Activated CD4-positive, alpha-beta T cell treated with anti-CD3 and anti-CD28 coated beads, Interleukin-2, amount 10 ng/mL, durations not matched to agents 24 days and 14 days (primary cell): ENCODE measurements at regions not wholly inside any gene's neighbourhood (a gene's known extent, or its start where the extent isn't known, plus 50 kb on each side); places are given as distances from the start of the nearest gene placed in this dataset.

Experiments used
- DNase-seq: peaks from one replicate; pipeline ENCODE4 v3.0.0; 2022
- H3K27ac Mint-ChIP-seq: one replicate; pipeline ENCODE4 v1.8.0; 2022; ENCODE audit warnings: mild to moderate bottlenecking, mixed read lengths
- H3K27me3 Mint-ChIP-seq: one replicate; pipeline ENCODE4 v1.8.0; 2022; ENCODE audit warnings: mixed read lengths
- H3K36me3 Mint-ChIP-seq: one replicate; pipeline ENCODE4 v1.8.0; 2022; ENCODE audit warnings: low read depth, mild to moderate bottlenecking, mixed read lengths
- H3K4me1 Mint-ChIP-seq: one replicate; pipeline ENCODE4 v1.8.0; 2021; ENCODE audit warnings: mixed read lengths
- H3K4me3 Mint-ChIP-seq: one replicate; pipeline ENCODE4 v1.8.0; 2022; ENCODE audit warnings: mild to moderate bottlenecking, moderate library complexity, mixed read lengths
- H3K9me3 Mint-ChIP-seq: one replicate; pipeline ENCODE4 v1.8.0; 2021; ENCODE audit warnings: mixed read lengths
- intact Hi-C: fragments of 100-400 bp; cut with micrococcal nuclease; formaldehyde crosslinking; loops from one replicate; pipeline ENCODE4 v1.15.1; 2023

- DNase-seq = no peak
- peaks cover 3% of the 10 kb centered on the region for H3K9me3 Mint-ChIP-seq
- no peaks in the 10 kb centered on the region for H3K27me3 Mint-ChIP-seq
- no peaks in the 10 kb centered on the region for H3K4me1 Mint-ChIP-seq
- H3K27ac Mint-ChIP-seq = no peak overlapping the region
- intact Hi-C loops = no loop called here
- no peaks in the 10 kb centered on the region for H3K36me3 Mint-ChIP-seq
- H3K4me3 Mint-ChIP-seq = no peak overlapping the region
Measured at GRCh38 chr5:61697809-61698558, 365.9 kb downstream of the ZSWIM6 start.

GRCh38 chr5:61701877-61702602, 370.0 kb downstream of the ZSWIM6 start:
- no peak for DNase-seq
- intact Hi-C loops = no loop called here
- no peaks in the 10 kb centered on the region for H3K36me3 Mint-ChIP-seq
- H3K4me3 Mint-ChIP-seq = no peak overlapping the region
- H3K27me3 Mint-ChIP-seq = no peaks in the 10 kb centered on the region
- no peaks in the 10 kb centered on the region for H3K4me1 Mint-ChIP-seq
- H3K9me3 Mint-ChIP-seq = no peaks in the 10 kb centered on the region
- H3K27ac Mint-ChIP-seq = no peak overlapping the region

- intact Hi-C loops = no loop called here
- H3K27ac Mint-ChIP-seq = no peak overlapping the region
- no peaks in the 10 kb centered on the region for H3K36me3 Mint-ChIP-seq
- H3K4me3 Mint-ChIP-seq = no peak overlapping the region
- no peaks in the 10 kb centered on the region for H3K27me3 Mint-ChIP-seq
- no peaks in the 10 kb centered on the region for H3K9me3 Mint-ChIP-seq
- DNase-seq = no peak
- H3K4me1 Mint-ChIP-seq = no peaks in the 10 kb centered on the region
Measured at GRCh38 chr5:61702784-61703183, 370.7 kb downstream of the ZSWIM6 start.

GRCh38 chr5:61704289-61704688, 372.2 kb downstream of the ZSWIM6 start:
- Mint-ChIP-seq H3K4me3 (no peak overlapping the region), H3K4me1 (no peaks in the 10 kb centered on the region), H3K27me3 (no peaks in the 10 kb centered on the region), H3K36me3 (no peaks in the 10 kb centered on the region), H3K9me3 (no peaks in the 10 kb centered on the region), H3K27ac (no peak overlapping the region)
- intact Hi-C loops = no loop called here
- no peak for DNase-seq

GRCh38 chr5:61706751-61707150, 374.7 kb downstream of the ZSWIM6 start:
- intact Hi-C loops = no loop called here
- Mint-ChIP-seq H3K27ac (no peak overlapping the region), H3K4me1 (no peaks in the 10 kb centered on the region), H3K4me3 (no peak overlapping the region), H3K27me3 (no peaks in the 10 kb centered on the region), H3K9me3 (no peaks in the 10 kb centered on the region), H3K36me3 (no peaks in the 10 kb centered on the region)
- DNase-seq = no peak

GRCh38 chr5:61719124-61719523, 387.1 kb downstream of the ZSWIM6 start:
- H3K9me3 Mint-ChIP-seq = peaks cover 4% of the 10 kb centered on the region
- H3K4me3 Mint-ChIP-seq = no peak overlapping the region
- no peak overlapping the region for H3K27ac Mint-ChIP-seq
- no peaks in the 10 kb centered on the region for H3K36me3 Mint-ChIP-seq
- H3K27me3 Mint-ChIP-seq = no peaks in the 10 kb centered on the region
- intact Hi-C loops = no loop called here
- DNase-seq = no peak
- no peaks in the 10 kb centered on the region for H3K4me1 Mint-ChIP-seq

GRCh38 chr5:61720829-61721228, 388.8 kb downstream of the ZSWIM6 start:
- Mint-ChIP-seq H3K36me3 (no peaks in the 10 kb centered on the region), H3K4me3 (no peak overlapping the region), H3K9me3 (peaks cover 4% of the 10 kb centered on the region), H3K27me3 (no peaks in the 10 kb centered on the region), H3K4me1 (no peaks in the 10 kb centered on the region), H3K27ac (no peak overlapping the region)
- intact Hi-C loops = no loop called here
- DNase-seq = no peak

GRCh38 chr5:61724102-61724501, 392.0 kb downstream of the ZSWIM6 start:
- H3K9me3 Mint-ChIP-seq = peaks cover 4% of the 10 kb centered on the region
- H3K4me1 Mint-ChIP-seq = no peaks in the 10 kb centered on the region
- H3K36me3 Mint-ChIP-seq = no peaks in the 10 kb centered on the region
- no peak for DNase-seq
- intact Hi-C loops = no loop called here
- H3K4me3 Mint-ChIP-seq = no peak overlapping the region
- H3K27me3 Mint-ChIP-seq = no peaks in the 10 kb centered on the region
- no peak overlapping the region for H3K27ac Mint-ChIP-seq

GRCh38 chr5:61728287-61728686, 396.2 kb downstream of the ZSWIM6 start:
- Mint-ChIP-seq H3K36me3 (no peaks in the 10 kb centered on the region), H3K4me3 (no peak overlapping the region), H3K27me3 (no peaks in the 10 kb centered on the region), H3K9me3 (peaks cover 4% of the 10 kb centered on the region), H3K4me1 (no peaks in the 10 kb centered on the region), H3K27ac (no peak overlapping the region)
- intact Hi-C loops = no loop called here
- DNase-seq = no peak

- H3K4me3 Mint-ChIP-seq = no peak overlapping the region
- H3K4me1 Mint-ChIP-seq = no peaks in the 10 kb centered on the region
- H3K36me3 Mint-ChIP-seq = no peaks in the 10 kb centered on the region
- intact Hi-C loops = no loop called here
- DNase-seq = no peak
- H3K27me3 Mint-ChIP-seq = no peaks in the 10 kb centered on the region
- H3K9me3 Mint-ChIP-seq = no peaks in the 10 kb centered on the region
- H3K27ac Mint-ChIP-seq = no peak overlapping the region
Measured at GRCh38 chr5:61730866-61731265, 398.8 kb downstream of the ZSWIM6 start.

- no peak overlapping the region for H3K4me3 Mint-ChIP-seq
- no peaks in the 10 kb centered on the region for H3K27me3 Mint-ChIP-seq
- no peaks in the 10 kb centered on the region for H3K4me1 Mint-ChIP-seq
- no peaks in the 10 kb centered on the region for H3K9me3 Mint-ChIP-seq
- no peak for DNase-seq
- intact Hi-C loops = no loop called here
- H3K27ac Mint-ChIP-seq = no peak overlapping the region
- no peaks in the 10 kb centered on the region for H3K36me3 Mint-ChIP-seq
Measured at GRCh38 chr5:61731267-61731945, 399.3 kb downstream of the ZSWIM6 start.

GRCh38 chr5:61731946-61732314, 399.9 kb downstream of the ZSWIM6 start:
- H3K27ac Mint-ChIP-seq = no peak overlapping the region

GRCh38 chr5:61732369-61732768, 400.3 kb downstream of the ZSWIM6 start:
- Mint-ChIP-seq H3K27me3 (no peaks in the 10 kb centered on the region), H3K27ac (no peak overlapping the region), H3K4me1 (no peaks in the 10 kb centered on the region), H3K9me3 (no peaks in the 10 kb centered on the region), H3K36me3 (no peaks in the 10 kb centered on the region), H3K4me3 (no peak overlapping the region)
- no peak for DNase-seq
- intact Hi-C loops = no loop called here

More at GRCh38 chr5:61731946-61732314, 399.9 kb downstream of the ZSWIM6 start:
- intact Hi-C loops = no loop called here
- Mint-ChIP-seq H3K4me1 (no peaks in the 10 kb centered on the region), H3K4me3 (no peak overlapping the region), H3K9me3 (no peaks in the 10 kb centered on the region), H3K36me3 (no peaks in the 10 kb centered on the region), H3K27me3 (no peaks in the 10 kb centered on the region)
- no peak for DNase-seq

GRCh38 chr5:61732796-61733195, 400.7 kb downstream of the ZSWIM6 start:
- Mint-ChIP-seq H3K4me1 (no peaks in the 10 kb centered on the region), H3K36me3 (no peaks in the 10 kb centered on the region), H3K27me3 (no peaks in the 10 kb centered on the region), H3K27ac (no peak overlapping the region), H3K4me3 (no peak overlapping the region), H3K9me3 (no peaks in the 10 kb centered on the region)
- intact Hi-C loops = no loop called here
- no peak for DNase-seq
